ENCODE measurements at regions not wholly inside any gene's neighbourhood (a gene's known extent, or its start where the extent isn't known, plus 50 kb on each side); places are given as distances from the start of the nearest gene placed in this dataset.
"Not testable (repeated sequence)": the region's sequence is repeated elsewhere in the genome, so short reads cannot be mapped to it uniquely, and the experiment has no call there.

DNA sequence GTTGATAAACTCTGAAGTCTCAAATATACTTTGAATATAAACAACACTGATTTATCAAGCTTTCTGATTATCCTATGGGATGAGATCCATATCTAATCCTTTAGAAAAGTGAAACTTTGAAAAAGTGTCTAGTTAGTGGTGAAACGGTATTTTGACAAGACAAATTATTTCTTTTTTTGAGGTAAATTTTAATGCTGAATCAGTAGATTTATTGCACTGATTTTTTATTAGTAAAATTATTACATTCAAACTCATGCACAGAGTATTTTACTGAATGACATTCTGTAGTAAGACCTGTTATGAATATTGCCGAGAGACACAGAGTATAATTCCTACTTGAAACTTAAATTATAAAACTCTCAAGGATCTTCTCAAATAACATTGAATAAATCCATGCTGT, 679.1 kb upstream of the SPRY2 start:
- no peak overlapping the region for H3K4me3 ChIP-seq (ENCODE audit: low read length)
- H3K4me1 ChIP-seq (ENCODE audit: control insufficient read depth, insufficient read depth, low read length): peaks cover 4% of the 10 kb centered on the region
- H3K9me3 ChIP-seq (ENCODE audit: control insufficient read depth, low read length): peaks cover 10% of the 10 kb centered on the region
- no peak for DNase-seq (ENCODE audit: low read depth)
- no peaks in the 10 kb centered on the region for H3K36me3 ChIP-seq (ENCODE audit: control insufficient read depth, insufficient read depth, low read length, severe bottlenecking)
- no peak overlapping the region for H3K9ac ChIP-seq (ENCODE audit: low read length)
- H3K27me3 ChIP-seq (replicated peaks; ENCODE audit: control insufficient read depth, insufficient read depth, low read length): no peaks in the 10 kb centered on the region

DNA sequence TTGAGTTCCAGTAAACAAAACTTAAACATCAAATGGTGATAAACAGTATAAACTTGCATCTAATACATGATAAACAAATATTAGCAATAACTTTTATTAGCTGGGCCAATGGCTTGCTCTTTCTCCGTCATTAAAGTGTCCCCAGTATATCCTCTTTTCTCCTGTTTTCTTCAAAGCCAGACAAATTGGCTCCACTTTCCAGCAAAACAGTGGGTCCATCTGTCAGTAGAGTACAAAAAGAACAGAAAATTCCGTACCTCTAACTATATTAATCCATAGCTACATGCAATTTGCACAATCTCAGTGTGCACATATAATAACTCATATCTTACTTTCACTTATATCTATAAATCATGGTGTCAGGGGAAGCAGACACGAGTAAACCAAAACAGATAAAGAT, 678.0 kb upstream of the SPRY2 start:
- no peaks in the 10 kb centered on the region for H3K27me3 ChIP-seq (replicated peaks; ENCODE audit: control insufficient read depth, insufficient read depth, low read length)

DNA sequence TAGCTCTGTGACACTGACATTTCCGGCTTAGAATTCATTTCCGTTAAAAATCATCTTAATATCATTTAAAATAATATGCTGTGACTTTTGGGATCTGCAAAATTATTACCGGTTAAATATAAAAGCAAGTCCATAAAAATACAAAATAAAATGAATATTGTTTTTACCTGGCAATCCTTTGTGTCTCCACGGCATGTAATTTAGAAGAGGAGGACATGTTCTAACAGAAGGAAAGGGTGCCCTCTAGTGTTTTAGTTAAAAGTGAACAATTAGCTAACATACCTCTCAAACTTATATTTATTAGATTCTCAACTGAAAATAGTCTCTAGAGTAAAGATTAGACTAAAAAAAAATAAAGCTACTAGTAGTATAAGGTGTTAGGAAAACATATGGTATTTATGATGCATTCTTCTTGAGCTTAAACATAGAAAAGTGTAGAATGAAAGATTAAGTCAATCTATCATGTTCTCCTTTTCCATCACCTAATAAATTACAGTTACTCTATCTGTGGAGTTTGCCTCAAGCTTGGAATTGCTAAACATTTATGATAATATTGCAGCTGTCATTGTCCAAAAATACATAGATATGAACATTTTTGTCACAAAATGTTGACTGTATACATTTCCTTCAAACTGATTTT, 676.7 kb upstream of the SPRY2 start:
- DNase-seq (ENCODE audit: low read depth): peak; percentile 85
- H3K27me3 ChIP-seq (replicated peaks; ENCODE audit: control insufficient read depth, insufficient read depth, low read length): no peaks in the 10 kb centered on the region
- H3K36me3 ChIP-seq (ENCODE audit: control insufficient read depth, insufficient read depth, low read length, severe bottlenecking): no peaks in the 10 kb centered on the region
- H3K4me3 ChIP-seq (ENCODE audit: low read length): peak overlapping the region; percentile 47
- H3K9ac ChIP-seq (ENCODE audit: low read length): peak overlapping the region; percentile 50
- peaks cover 20% of the 10 kb centered on the region for H3K9me3 ChIP-seq (ENCODE audit: control insufficient read depth, low read length)
- peaks cover 4% of the 10 kb centered on the region for H3K4me1 ChIP-seq (ENCODE audit: control insufficient read depth, insufficient read depth, low read length)

More for the DNA sequence above, 678.0 kb upstream of the SPRY2 start:
- no peak overlapping the region for H3K9ac ChIP-seq (ENCODE audit: low read length)
- no peak overlapping the region for H3K4me3 ChIP-seq (ENCODE audit: low read length)
- peaks cover 20% of the 10 kb centered on the region for H3K9me3 ChIP-seq (ENCODE audit: control insufficient read depth, low read length)
- peaks cover 4% of the 10 kb centered on the region for H3K4me1 ChIP-seq (ENCODE audit: control insufficient read depth, insufficient read depth, low read length)
- no peaks in the 10 kb centered on the region for H3K36me3 ChIP-seq (ENCODE audit: control insufficient read depth, insufficient read depth, low read length, severe bottlenecking)
- no peak for DNase-seq (ENCODE audit: low read depth)

DNA sequence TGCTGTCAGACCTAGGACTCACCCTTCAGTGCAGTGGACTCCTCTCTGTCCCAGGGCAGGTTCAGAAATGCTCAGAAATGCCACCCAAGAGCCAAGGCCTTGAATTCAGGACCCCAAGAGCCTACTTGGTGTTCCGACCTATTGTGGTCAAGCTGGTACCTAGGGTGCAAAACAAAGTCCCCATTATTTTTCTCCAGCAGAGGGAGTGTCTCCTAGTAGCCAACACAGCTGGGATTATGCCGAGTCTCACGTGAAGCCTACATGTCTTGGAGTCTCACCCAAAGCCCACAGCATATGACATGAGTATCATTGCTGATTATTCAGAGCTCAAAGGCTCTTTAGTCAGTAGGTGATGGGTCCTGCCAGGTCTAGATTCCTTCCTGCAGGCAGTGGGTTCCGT, 671.1 kb upstream of the SPRY2 start:
- no peaks in the 10 kb centered on the region for H3K4me1 ChIP-seq (ENCODE audit: control insufficient read depth, insufficient read depth, low read length)
- peaks cover 47% of the 10 kb centered on the region for H3K9me3 ChIP-seq (ENCODE audit: control insufficient read depth, low read length)
- no peak overlapping the region for H3K4me3 ChIP-seq (ENCODE audit: low read length)
- H3K9ac ChIP-seq (ENCODE audit: low read length): no peak overlapping the region
- no peaks in the 10 kb centered on the region for H3K36me3 ChIP-seq (ENCODE audit: control insufficient read depth, insufficient read depth, low read length, severe bottlenecking)
- DNase-seq (ENCODE audit: low read depth): no peak
- no peaks in the 10 kb centered on the region for H3K27me3 ChIP-seq (replicated peaks; ENCODE audit: control insufficient read depth, insufficient read depth, low read length)

DNA sequence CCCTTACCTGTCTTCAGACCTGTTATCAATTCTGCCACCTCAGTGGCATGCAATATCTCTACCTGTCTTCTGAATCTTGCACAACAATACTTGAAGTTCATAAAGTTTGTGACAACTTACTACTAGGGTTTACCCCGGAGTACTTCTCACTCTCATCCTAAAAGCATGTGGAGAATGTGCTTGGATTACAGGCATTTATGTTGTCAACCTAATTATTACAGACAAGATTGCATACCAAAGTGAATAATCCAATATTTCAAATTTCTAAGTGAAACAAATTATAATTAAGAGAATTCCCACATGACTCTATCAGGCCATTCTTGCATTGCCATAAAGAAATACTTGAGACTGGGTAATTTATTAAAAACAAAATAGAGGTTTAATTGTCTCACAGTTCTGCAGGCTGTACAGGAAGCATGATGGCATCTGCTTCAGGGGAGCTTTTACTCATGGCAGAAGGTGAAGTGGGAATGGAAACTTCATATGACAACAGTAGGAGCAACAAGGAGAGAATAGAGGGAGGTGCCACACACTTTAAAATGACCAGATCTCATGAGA, 661.0 kb upstream of the SPRY2 start:
- H3K36me3 ChIP-seq (ENCODE audit: control insufficient read depth, insufficient read depth, low read length, severe bottlenecking): no peaks in the 10 kb centered on the region

DNA sequence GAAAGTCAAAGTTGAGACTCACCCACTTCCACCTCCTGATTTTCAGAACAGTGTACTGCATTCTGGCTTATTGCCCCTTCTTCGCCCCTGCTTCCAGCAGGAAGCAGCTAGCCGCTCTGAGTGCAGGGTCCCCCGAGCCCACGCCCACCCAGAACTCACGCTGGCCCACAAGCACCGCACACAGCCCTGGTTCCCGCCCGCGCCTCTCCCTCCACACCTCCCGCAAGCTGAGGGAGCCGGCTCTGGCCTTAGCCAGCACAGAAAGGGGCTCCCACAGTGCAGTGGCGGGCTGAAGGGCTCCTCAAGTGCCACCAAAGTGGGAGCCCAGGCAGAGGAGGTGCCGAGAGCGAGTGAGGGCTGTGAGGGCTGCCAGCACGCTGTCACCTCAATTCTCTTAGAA, 657.7 kb upstream of the SPRY2 start:
- H3K4me1 ChIP-seq (ENCODE audit: control insufficient read depth, insufficient read depth, low read length); H3K9ac ChIP-seq (ENCODE audit: low read length); H3K27me3 ChIP-seq (replicated peaks; ENCODE audit: control insufficient read depth, insufficient read depth, low read length); H3K36me3 ChIP-seq (ENCODE audit: control insufficient read depth, insufficient read depth, low read length, severe bottlenecking); DNase-seq (ENCODE audit: low read depth); H3K4me3 ChIP-seq (ENCODE audit: low read length): not testable (repeated sequence)
- H3K9me3 ChIP-seq (ENCODE audit: control insufficient read depth, low read length): peaks cover 19% of the 10 kb centered on the region

More for the DNA sequence above, 661.0 kb upstream of the SPRY2 start:
- Histone ChIP-seq H3K4me3 (ENCODE audit: low read length) (no peak overlapping the region), H3K9me3 (ENCODE audit: control insufficient read depth, low read length) (peaks cover 21% of the 10 kb centered on the region), H3K9ac (ENCODE audit: low read length) (no peak overlapping the region), H3K27me3 (replicated peaks; ENCODE audit: control insufficient read depth, insufficient read depth, low read length) (no peaks in the 10 kb centered on the region), H3K4me1 (ENCODE audit: control insufficient read depth, insufficient read depth, low read length) (no peaks in the 10 kb centered on the region)
- DNase-seq (ENCODE audit: low read depth): peak; percentile 66

DNA sequence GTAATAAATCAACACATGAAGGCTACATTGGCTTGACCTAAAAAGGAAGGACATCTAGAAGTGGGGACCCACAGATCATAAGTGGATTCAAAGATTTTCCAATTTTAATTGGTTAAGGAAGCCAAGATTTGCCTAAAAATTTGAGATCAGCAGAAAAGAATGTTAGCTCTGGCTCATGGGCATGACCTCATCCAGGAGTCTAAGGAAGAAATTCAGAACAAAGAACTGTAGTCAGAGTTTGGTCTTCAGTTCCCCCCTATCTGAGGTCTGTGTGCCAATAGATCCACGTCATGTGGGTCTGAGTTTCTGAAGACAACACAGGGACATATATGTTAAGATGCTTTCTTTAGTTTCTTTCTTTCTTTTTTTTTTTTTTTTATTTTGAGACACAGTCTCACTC, 648.8 kb upstream of the SPRY2 start:
- Histone ChIP-seq H3K36me3 (ENCODE audit: control insufficient read depth, insufficient read depth, low read length, severe bottlenecking) (no peaks in the 10 kb centered on the region), H3K4me1 (ENCODE audit: control insufficient read depth, insufficient read depth, low read length) (peaks cover 6% of the 10 kb centered on the region), H3K9ac (ENCODE audit: low read length) (no peak overlapping the region), H3K27me3 (replicated peaks; ENCODE audit: control insufficient read depth, insufficient read depth, low read length) (no peaks in the 10 kb centered on the region), H3K4me3 (ENCODE audit: low read length) (no peak overlapping the region), H3K9me3 (ENCODE audit: control insufficient read depth, low read length) (peaks cover 14% of the 10 kb centered on the region)
- DNase-seq (ENCODE audit: low read depth): no peak

DNA sequence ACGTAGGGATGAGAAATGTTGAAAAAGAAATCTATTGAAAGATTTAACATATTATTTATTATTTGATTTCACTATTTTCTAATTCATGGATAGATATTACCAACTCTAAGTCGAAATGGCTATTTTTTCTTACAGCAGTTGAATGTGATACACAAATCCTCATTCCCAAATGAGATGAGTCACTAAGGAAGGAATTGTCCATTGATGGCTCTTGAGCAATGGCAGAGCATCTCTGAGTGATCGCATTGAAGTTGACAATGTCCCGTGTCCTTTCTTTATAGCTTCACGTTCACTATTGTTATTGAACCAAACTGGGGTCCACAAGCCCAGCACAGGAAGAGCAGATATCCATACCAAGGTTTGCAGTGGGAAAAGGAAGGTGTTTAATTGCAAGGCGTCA, 648.3 kb upstream of the SPRY2 start:
- Histone ChIP-seq H3K27me3 (replicated peaks; ENCODE audit: control insufficient read depth, insufficient read depth, low read length) (no peaks in the 10 kb centered on the region), H3K4me1 (ENCODE audit: control insufficient read depth, insufficient read depth, low read length) (peaks cover 6% of the 10 kb centered on the region), H3K36me3 (ENCODE audit: control insufficient read depth, insufficient read depth, low read length, severe bottlenecking) (no peaks in the 10 kb centered on the region), H3K9me3 (ENCODE audit: control insufficient read depth, low read length) (peaks cover 14% of the 10 kb centered on the region), H3K4me3 (ENCODE audit: low read length) (peak overlapping the region; percentile 18), H3K9ac (ENCODE audit: low read length) (no peak overlapping the region)
- no peak for DNase-seq (ENCODE audit: low read depth)

DNA sequence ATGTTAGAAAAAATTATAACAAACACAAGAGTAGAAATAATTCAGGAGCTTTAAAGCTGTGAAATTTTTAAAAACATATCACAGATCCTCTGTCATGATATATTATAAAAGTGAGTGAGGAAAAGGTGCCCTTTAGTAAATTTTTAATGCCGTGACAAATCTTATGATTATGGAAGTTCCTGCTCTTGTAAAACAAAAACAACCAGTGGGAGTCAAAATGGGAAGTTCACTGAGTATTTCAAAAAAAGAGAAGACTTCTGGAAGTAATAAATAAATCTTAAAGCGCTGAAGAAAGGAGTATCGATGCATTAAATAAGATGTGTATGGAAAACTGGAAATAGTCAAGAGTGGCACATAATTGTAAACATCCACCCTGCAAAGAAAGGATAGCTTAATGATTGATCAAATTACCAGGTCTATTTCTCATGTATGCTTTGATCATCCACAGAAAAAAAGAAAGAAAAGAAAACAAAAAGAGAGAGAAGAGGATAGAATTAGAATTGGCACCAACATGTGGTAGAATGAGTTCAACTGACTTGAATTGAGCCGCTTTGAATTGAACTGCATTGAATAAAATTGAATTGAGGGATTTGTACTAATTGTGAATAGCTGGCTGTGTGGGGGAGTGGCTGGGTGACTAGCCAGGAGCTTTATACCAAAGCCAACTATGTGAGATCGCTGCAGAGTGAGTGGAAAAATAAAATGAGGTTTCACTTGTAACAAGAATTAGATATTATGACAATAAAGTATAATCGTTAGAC, 647.6 kb upstream of the SPRY2 start:
- H3K4me3 ChIP-seq (ENCODE audit: low read length): peak overlapping the region; percentile 18
- H3K4me1 ChIP-seq (ENCODE audit: control insufficient read depth, insufficient read depth, low read length): peaks cover 6% of the 10 kb centered on the region

DNA sequence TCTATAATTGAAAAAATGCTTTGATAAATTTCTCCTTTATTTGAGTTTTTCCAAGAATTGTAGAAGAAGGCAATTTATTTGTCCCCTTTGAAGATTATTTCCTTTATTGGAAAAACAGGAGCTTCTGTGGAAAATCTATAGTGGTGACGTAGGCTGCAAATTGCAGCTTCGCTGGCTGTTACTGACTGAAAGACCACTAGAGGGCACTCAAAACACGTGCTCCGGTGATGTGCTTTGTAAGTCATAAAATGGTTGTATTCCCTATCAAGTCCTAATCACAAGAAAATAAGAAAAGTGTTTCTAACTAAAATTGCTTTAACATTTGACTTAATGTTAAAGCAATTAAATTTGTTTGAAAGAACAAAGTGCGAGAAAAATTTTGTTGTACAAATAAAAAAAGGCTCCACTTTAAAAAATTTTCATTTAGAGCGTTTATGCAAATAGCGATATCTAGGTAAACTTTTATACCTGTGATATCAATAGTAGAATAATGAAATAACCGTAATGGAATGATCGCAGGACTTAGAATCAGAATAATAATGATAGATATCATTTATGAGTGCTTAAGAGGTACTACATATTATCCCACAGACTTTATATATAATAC, 638.2 kb upstream of the SPRY2 start:
- Histone ChIP-seq H3K4me1 (ENCODE audit: control insufficient read depth, insufficient read depth, low read length) (no peaks in the 10 kb centered on the region), H3K36me3 (ENCODE audit: control insufficient read depth, insufficient read depth, low read length, severe bottlenecking) (no peaks in the 10 kb centered on the region), H3K4me3 (ENCODE audit: low read length) (no peak overlapping the region), H3K9me3 (ENCODE audit: control insufficient read depth, low read length) (peaks cover 2% of the 10 kb centered on the region), H3K9ac (ENCODE audit: low read length) (no peak overlapping the region), H3K27me3 (replicated peaks; ENCODE audit: control insufficient read depth, insufficient read depth, low read length) (no peaks in the 10 kb centered on the region)
- DNase-seq (ENCODE audit: low read depth): peak; percentile 88

More for the DNA sequence above, 647.6 kb upstream of the SPRY2 start:
- Histone ChIP-seq H3K9me3 (ENCODE audit: control insufficient read depth, low read length) (peaks cover 14% of the 10 kb centered on the region), H3K36me3 (ENCODE audit: control insufficient read depth, insufficient read depth, low read length, severe bottlenecking) (no peaks in the 10 kb centered on the region), H3K27me3 (replicated peaks; ENCODE audit: control insufficient read depth, insufficient read depth, low read length) (no peaks in the 10 kb centered on the region), H3K9ac (ENCODE audit: low read length) (no peak overlapping the region)
- no peak for DNase-seq (ENCODE audit: low read depth)

DNA sequence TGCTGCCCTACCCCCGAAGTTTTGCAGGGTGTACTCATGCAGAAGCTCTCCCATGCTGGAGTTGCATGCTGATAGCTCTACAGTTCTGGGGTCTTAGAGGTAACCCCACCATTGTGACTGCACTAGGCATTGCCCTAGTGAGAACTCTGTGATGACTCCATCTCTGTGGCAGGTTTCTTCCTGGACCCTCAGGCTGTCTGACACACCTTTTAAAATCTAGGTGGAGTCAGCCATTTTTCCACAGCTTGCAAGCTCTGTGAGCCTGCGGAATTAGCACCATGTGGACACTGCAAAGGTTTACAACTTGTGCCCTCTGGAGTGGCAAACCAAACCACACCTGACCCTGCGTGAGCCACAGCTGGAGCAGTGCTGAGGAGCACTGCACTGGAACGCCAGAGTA, 636.2 kb upstream of the SPRY2 start:
- Histone ChIP-seq H3K9me3 (ENCODE audit: control insufficient read depth, low read length) (no peaks in the 10 kb centered on the region), H3K27me3 (replicated peaks; ENCODE audit: control insufficient read depth, insufficient read depth, low read length) (no peaks in the 10 kb centered on the region), H3K4me1 (ENCODE audit: control insufficient read depth, insufficient read depth, low read length) (no peaks in the 10 kb centered on the region), H3K36me3 (ENCODE audit: control insufficient read depth, insufficient read depth, low read length, severe bottlenecking) (no peaks in the 10 kb centered on the region), H3K4me3 (ENCODE audit: low read length) (no peak overlapping the region), H3K9ac (ENCODE audit: low read length) (no peak overlapping the region)
- no peak for DNase-seq (ENCODE audit: low read depth)
